Keratinocyte (primary cell): ENCODE measurements at regions not wholly inside any gene's neighbourhood (a gene's known extent, or its start where the extent isn't known, plus 50 kb on each side); places are given as distances from the start of the nearest gene placed in this dataset.

ENCODE experiments used
- DNase-seq: peaks from one replicate; pipeline ENCODE4 v3.0.0-alpha.2; 2011; ENCODE audit warnings: low read depth, missing footprints, low spot score
- FAIRE-seq: peaks from 2 replicates; lab custom pipeline; 2011; peaks lifted over from hg19 to GRCh38; lab: Jason Lieb, UNC
- H2AFZ ChIP-seq: 2 replicates; pipeline ENCODE4 v1.6.0; 2012; ENCODE audit warnings: low read length, control low read depth, inconsistent platforms; ENCODE audit not compliant: control insufficient read depth
- H3K27ac ChIP-seq: 2 replicates; pipeline ENCODE4 v1.5.1; 2011; ENCODE audit warnings: low read length; ENCODE audit not compliant: control insufficient read depth, insufficient read depth
- H3K27me3 ChIP-seq: 3 replicates; pipeline ENCODE4 v1.6.0; 2011; ENCODE audit warnings: low read length; ENCODE audit not compliant: control insufficient read depth, insufficient read depth; ENCODE audit errors: extremely low read depth
- H3K36me3 ChIP-seq, 2 experiments: 2 replicates in 1 of 2; 3 replicates in 1 of 2; pipeline ENCODE4 v1.5.1; 2011; ENCODE audit warnings: low read length in 2 of 2, mild to moderate bottlenecking in 1 of 2; ENCODE audit not compliant: control insufficient read depth in 2 of 2, insufficient read depth in 2 of 2; ENCODE audit errors: extremely low read depth in 1 of 2
- H3K4me1 ChIP-seq: 3 replicates; pipeline ENCODE4 v1.5.1; 2011; ENCODE audit warnings: low read length; ENCODE audit not compliant: control insufficient read depth, insufficient read depth; ENCODE audit errors: extremely low read depth
- H3K4me2 ChIP-seq: 3 replicates; pipeline ENCODE4 v1.6.0; 2011; ENCODE audit warnings: low read depth, low read length; ENCODE audit not compliant: control insufficient read depth, insufficient read depth; ENCODE audit errors: extremely low read depth
- H3K4me3 ChIP-seq, 3 experiments: fragments of 200-600 bp in 1 of 3; sonication (generic) in 1 of 3; 2 replicates in 2 of 3; 3 replicates in 1 of 3; pipeline ENCODE4 v1.5.1; 2011 to 2016; ENCODE audit warnings: low read length in 3 of 3, mild to moderate bottlenecking in 3 of 3, control low read depth in 2 of 3, inconsistent platforms in 1 of 3, low read depth in 1 of 3, mixed read lengths in 1 of 3, mixed run types in 1 of 3, moderate library complexity in 1 of 3; ENCODE audit not compliant: control insufficient read depth in 2 of 3, insufficient read depth in 2 of 3; ENCODE audit errors: extremely low read depth in 1 of 3
- H3K79me2 ChIP-seq: 2 replicates; pipeline ENCODE4 v1.6.0; 2012; ENCODE audit warnings: low read length; ENCODE audit not compliant: control insufficient read depth, insufficient read depth
- H3K9ac ChIP-seq: 3 replicates; pipeline ENCODE4 v1.6.0; 2011; ENCODE audit warnings: low read length; ENCODE audit not compliant: control insufficient read depth, insufficient read depth; ENCODE audit errors: extremely low read depth
- H3K9me1 ChIP-seq: 3 replicates; pipeline ENCODE4 v1.6.0; 2011; ENCODE audit warnings: low read length; ENCODE audit not compliant: control insufficient read depth, insufficient read depth; ENCODE audit errors: extremely low read depth
- H3K9me3 ChIP-seq: 2 replicates; pipeline ENCODE4 v1.5.1; 2012; ENCODE audit warnings: low read depth, low read length; ENCODE audit not compliant: control insufficient read depth
- H4K20me1 ChIP-seq: 3 replicates; pipeline ENCODE4 v1.6.0; 2011; ENCODE audit warnings: low read length; ENCODE audit not compliant: control insufficient read depth, insufficient read depth; ENCODE audit errors: extremely low read depth
- CTCF ChIP-seq, 3 experiments: IDR thresholded peaks in 1 of 3; conservative IDR thresholded peaks in 1 of 3; optimal IDR thresholded peaks in 1 of 3; 2 replicates in 2 of 3; 3 replicates in 1 of 3; pipeline versions ENCODE3 to v1.5.1; 2011; ENCODE audit warnings: low read length in 3 of 3, mild to moderate bottlenecking in 3 of 3, moderate library complexity in 2 of 3, control low read depth in 1 of 3, inconsistent platforms in 1 of 3; ENCODE audit not compliant: insufficient read depth in 2 of 3; ENCODE audit errors: extremely low read depth in 1 of 3
- EZH2 ChIP-seq: IDR thresholded peaks from one replicate; pipeline ENCODE4 v1.6.1; 2012; ENCODE audit warnings: inconsistent platforms, mild to moderate bottlenecking, low read length, moderate library complexity
- dilution Hi-C: fragments of 300-500 bp; cut with MboI; formaldehyde crosslinking; loops from one replicate; pipeline ENCODE4 v1.7.0; 2020; ENCODE audit warnings: low sequenced_read_pairs; ENCODE audit not compliant: extremely low pct_ligation_motif_present

- no peaks in the 10 kb centered on the region for H3K4me1 ChIP-seq
- no peaks in the 10 kb centered on the region for H3K9me1 ChIP-seq
- H3K9me3 ChIP-seq = no peaks in the 10 kb centered on the region
- no peak overlapping the region for H2AFZ ChIP-seq
- H3K4me3 ChIP-seq = no peak overlapping the region
- no peaks in the 10 kb centered on the region for H4K20me1 ChIP-seq
- TF ChIP-seq CTCF (optimal IDR thresholded peaks at IDR 0.05 in 1 of 3, IDR thresholded peaks at IDR 0.05 in 1 of 3, conservative IDR thresholded peaks at IDR 0.05 in 1 of 3; ENCODE audit: extremely low read depth in 1 of 3, insufficient read depth in 2 of 3, low read length in 3 of 3) (no peak), EZH2 (no peak)
- FAIRE-seq = no peak
- no peak for DNase-seq
- H3K36me3 ChIP-seq = no peaks in the 10 kb centered on the region
- H3K27ac ChIP-seq = no peak overlapping the region
- no peaks in the 10 kb centered on the region for H3K79me2 ChIP-seq
- dilution Hi-C loops = no loop called here
- no peak overlapping the region for H3K4me2 ChIP-seq
- no peak overlapping the region for H3K9ac ChIP-seq
- no peaks in the 10 kb centered on the region for H3K27me3 ChIP-seq
These were observed 492.6 kb downstream of the TOX3 start for GRCh38 chr16:52054326-52054725.

- TF ChIP-seq EZH2 (no peak), CTCF (optimal IDR thresholded peaks at IDR 0.05 in 1 of 3, IDR thresholded peaks at IDR 0.05 in 1 of 3, conservative IDR thresholded peaks at IDR 0.05 in 1 of 3; ENCODE audit: extremely low read depth in 1 of 3, insufficient read depth in 2 of 3, low read length in 3 of 3) (no peak)
- dilution Hi-C loops = no loop called here
- H3K36me3 ChIP-seq = no peaks in the 10 kb centered on the region
These were observed 494.1 kb downstream of the TOX3 start for GRCh38 chr16:52052818-52053217.

More at GRCh38 chr16:52052818-52053217, 494.1 kb downstream of the TOX3 start:
- Histone ChIP-seq H3K27ac (no peak overlapping the region), H3K4me1 (no peaks in the 10 kb centered on the region), H3K9ac (no peak overlapping the region), H3K4me2 (no peak overlapping the region), H3K79me2 (no peaks in the 10 kb centered on the region), H3K9me3 (no peaks in the 10 kb centered on the region), H3K4me3 (no peak overlapping the region), H3K9me1 (no peaks in the 10 kb centered on the region), H4K20me1 (no peaks in the 10 kb centered on the region), H2AFZ (no peak overlapping the region), H3K27me3 (no peaks in the 10 kb centered on the region)
- FAIRE-seq (no peak), DNase-seq (no peak)
